Prostate gland (tissue), 2 donors: ENCODE measurements at regions not wholly inside any gene's neighbourhood (a gene's known extent, or its start where the extent isn't known, plus 50 kb on each side); places are given as distances from the start of the nearest gene placed in this dataset.

Experiments used
- POLR2A ChIP-seq: fragments of 450-650 bp; IDR thresholded peaks from one replicate; pipeline ENCODE4 v1.6.1; 2016; ENCODE audit warnings: antibody characterized with exemption, mild to moderate bottlenecking
- POLR2AphosphoS5 ChIP-seq: sonication (generic); formaldehyde crosslinking; IDR thresholded peaks from one replicate; pipeline ENCODE4 v1.6.1; 2017; ENCODE audit warnings: antibody characterized with exemption
- TF ChIP-seq, protein P1 (sequence below), 4 experiments: fragments of 200-600 bp in 2 of 4; fragments of 450-650 bp in 2 of 4; sonication (generic) in 2 of 4; IDR thresholded peaks; 1 replicate in 3 of 4; 2 replicates in 1 of 4; pipeline ENCODE4 v1.5.1; 2016 to 2019; ENCODE audit warnings: antibody characterized with exemption in 4 of 4, mild to moderate bottlenecking in 2 of 4, moderate library complexity in 2 of 4

DNA sequence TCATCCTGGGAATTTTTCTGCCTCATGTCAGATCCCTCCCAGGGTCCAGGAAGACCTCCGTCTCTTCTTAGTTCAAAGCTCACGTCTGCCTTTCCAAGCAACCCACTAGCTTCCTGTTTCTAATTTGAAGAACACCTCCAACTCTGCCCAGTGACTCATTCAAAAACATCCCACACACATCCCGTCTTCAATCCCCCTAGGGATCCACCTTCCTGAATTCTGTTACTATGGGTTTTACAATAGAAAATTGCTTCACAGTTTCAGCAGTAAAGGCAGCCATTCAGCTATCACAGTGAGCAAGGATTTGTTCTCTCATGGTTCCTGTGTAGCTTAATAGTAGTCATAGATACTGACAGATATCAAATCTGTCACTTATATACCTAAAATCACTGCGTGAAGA lies 308.3 kb upstream of the CCDC54 start:
- TF ChIP-seq, protein P1, sequence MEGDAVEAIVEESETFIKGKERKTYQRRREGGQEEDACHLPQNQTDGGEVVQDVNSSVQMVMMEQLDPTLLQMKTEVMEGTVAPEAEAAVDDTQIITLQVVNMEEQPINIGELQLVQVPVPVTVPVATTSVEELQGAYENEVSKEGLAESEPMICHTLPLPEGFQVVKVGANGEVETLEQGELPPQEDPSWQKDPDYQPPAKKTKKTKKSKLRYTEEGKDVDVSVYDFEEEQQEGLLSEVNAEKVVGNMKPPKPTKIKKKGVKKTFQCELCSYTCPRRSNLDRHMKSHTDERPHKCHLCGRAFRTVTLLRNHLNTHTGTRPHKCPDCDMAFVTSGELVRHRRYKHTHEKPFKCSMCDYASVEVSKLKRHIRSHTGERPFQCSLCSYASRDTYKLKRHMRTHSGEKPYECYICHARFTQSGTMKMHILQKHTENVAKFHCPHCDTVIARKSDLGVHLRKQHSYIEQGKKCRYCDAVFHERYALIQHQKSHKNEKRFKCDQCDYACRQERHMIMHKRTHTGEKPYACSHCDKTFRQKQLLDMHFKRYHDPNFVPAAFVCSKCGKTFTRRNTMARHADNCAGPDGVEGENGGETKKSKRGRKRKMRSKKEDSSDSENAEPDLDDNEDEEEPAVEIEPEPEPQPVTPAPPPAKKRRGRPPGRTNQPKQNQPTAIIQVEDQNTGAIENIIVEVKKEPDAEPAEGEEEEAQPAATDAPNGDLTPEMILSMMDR (IDR thresholded peaks at IDR 0.05) = no peak
- TF ChIP-seq POLR2A = no peak
- TF ChIP-seq POLR2AphosphoS5 = no peak
